ENCODE measurements at regions not wholly inside any gene's neighbourhood (a gene's known extent, or its start where the extent isn't known, plus 50 kb on each side); places are given as distances from the start of the nearest gene placed in this dataset.

GRCh38 chr4:34709564-34709963 is 1534.8 kb downstream of the ARAP2 start:
- DNase-seq = no peak

GRCh38 chr4:34718576-34719245 is 1525.6 kb downstream of the ARAP2 start:
- DNase-seq = no peak

- DNase-seq = no peak
Measured at GRCh38 chr4:34720571-34720970, 1523.7 kb downstream of the ARAP2 start.

- no peak for DNase-seq
Measured at GRCh38 chr4:34721835-34722234, 1522.5 kb downstream of the ARAP2 start.

GRCh38 chr4:34723605-34724004 is 1520.7 kb downstream of the ARAP2 start:
- no peak for DNase-seq

- no peak for DNase-seq
Measured at GRCh38 chr4:34724491-34724890, 1519.8 kb downstream of the ARAP2 start.

- no peak for DNase-seq
Measured at GRCh38 chr4:34731070-34731469, 1513.2 kb downstream of the ARAP2 start.

- no peak for DNase-seq
Measured at GRCh38 chr4:34732176-34732950, 1512.0 kb downstream of the ARAP2 start.

GRCh38 chr4:34733185-34733941 is 1511.0 kb downstream of the ARAP2 start:
- no peak for DNase-seq

- DNase-seq = no peak
Measured at GRCh38 chr4:34766935-34767334, 1477.4 kb downstream of the ARAP2 start.

- no peak for DNase-seq
Measured at GRCh38 chr4:34767407-34767806, 1476.9 kb downstream of the ARAP2 start.

- no peak for DNase-seq
Measured at GRCh38 chr4:34771632-34772031, 1472.7 kb downstream of the ARAP2 start.

GRCh38 chr4:34790131-34790530 is 1454.2 kb downstream of the ARAP2 start:
- no peak for DNase-seq

- no peak for DNase-seq
Measured at GRCh38 chr4:34791209-34791608, 1453.1 kb downstream of the ARAP2 start.

- DNase-seq = no peak
Measured at GRCh38 chr4:34800953-34801352, 1443.4 kb downstream of the ARAP2 start.

GRCh38 chr4:34814266-34814665 is 1430.0 kb downstream of the ARAP2 start:
- no peak for DNase-seq

- no peak for DNase-seq
Measured at GRCh38 chr4:34824515-34824914, 1419.8 kb downstream of the ARAP2 start.

GRCh38 chr4:34826660-34827059 is 1417.7 kb downstream of the ARAP2 start:
- no peak for DNase-seq

- no peak for DNase-seq
Measured at GRCh38 chr4:34845926-34846325, 1398.4 kb downstream of the ARAP2 start.

- no peak for DNase-seq
Measured at GRCh38 chr4:34850421-34850820, 1393.9 kb downstream of the ARAP2 start.

- no peak for DNase-seq
Measured at GRCh38 chr4:34850968-34851367, 1393.3 kb downstream of the ARAP2 start.

- DNase-seq = no peak
Measured at GRCh38 chr4:34851411-34851810, 1392.9 kb downstream of the ARAP2 start.

GRCh38 chr4:34854451-34854850 is 1389.9 kb downstream of the ARAP2 start:
- no peak for DNase-seq

GRCh38 chr4:34861666-34862065 is 1382.6 kb downstream of the ARAP2 start:
- DNase-seq = no peak
